PC-9 (cell line): ENCODE measurements at regions not wholly inside any gene's neighbourhood (a gene's known extent, or its start where the extent isn't known, plus 50 kb on each side); places are given as distances from the start of the nearest gene placed in this dataset.

ENCODE experiments used
- EZH2 ChIP-seq: fragments of 200-600 bp; sonication (generic); IDR thresholded peaks from 2 replicates; pipeline ENCODE4 v1.8.0; 2017; ENCODE audit warnings: antibody characterized with exemption, low read depth
- TF ChIP-seq, protein P1 (sequence below): fragments of 200-600 bp; sonication (generic); conservative IDR thresholded peaks from 2 replicates; pipeline ENCODE4 v1.6.1; 2017; ENCODE audit warnings: mixed run types, antibody characterized with exemption, mild to moderate bottlenecking, moderate library complexity

DNA sequence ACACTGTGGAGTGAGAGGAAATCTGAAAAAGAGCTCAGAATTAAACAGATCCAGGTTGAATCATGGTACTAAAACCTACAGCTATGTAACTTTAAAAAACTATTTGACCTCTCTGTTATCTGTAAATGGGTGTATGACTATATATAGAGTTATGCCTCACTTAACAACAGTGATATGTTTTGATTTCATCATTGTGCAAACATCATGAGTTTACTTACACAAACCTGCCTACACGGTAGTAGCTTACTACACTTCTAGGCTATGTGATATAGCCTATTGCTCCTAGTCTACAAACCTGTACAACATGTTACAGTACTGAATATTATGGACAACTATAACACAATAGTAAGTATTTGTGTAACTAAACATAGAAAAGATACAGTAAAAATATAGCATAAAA is 191.6 kb upstream of the MEIS2 start:
- TF ChIP-seq, protein P1, sequence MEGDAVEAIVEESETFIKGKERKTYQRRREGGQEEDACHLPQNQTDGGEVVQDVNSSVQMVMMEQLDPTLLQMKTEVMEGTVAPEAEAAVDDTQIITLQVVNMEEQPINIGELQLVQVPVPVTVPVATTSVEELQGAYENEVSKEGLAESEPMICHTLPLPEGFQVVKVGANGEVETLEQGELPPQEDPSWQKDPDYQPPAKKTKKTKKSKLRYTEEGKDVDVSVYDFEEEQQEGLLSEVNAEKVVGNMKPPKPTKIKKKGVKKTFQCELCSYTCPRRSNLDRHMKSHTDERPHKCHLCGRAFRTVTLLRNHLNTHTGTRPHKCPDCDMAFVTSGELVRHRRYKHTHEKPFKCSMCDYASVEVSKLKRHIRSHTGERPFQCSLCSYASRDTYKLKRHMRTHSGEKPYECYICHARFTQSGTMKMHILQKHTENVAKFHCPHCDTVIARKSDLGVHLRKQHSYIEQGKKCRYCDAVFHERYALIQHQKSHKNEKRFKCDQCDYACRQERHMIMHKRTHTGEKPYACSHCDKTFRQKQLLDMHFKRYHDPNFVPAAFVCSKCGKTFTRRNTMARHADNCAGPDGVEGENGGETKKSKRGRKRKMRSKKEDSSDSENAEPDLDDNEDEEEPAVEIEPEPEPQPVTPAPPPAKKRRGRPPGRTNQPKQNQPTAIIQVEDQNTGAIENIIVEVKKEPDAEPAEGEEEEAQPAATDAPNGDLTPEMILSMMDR: no peak
- TF ChIP-seq EZH2: no peak
